ENCODE measurements at regions not wholly inside any gene's neighbourhood (a gene's known extent, or its start where the extent isn't known, plus 50 kb on each side); places are given as distances from the start of the nearest gene placed in this dataset.

GRCh38 chr6:21970569-21971300, 326.1 kb downstream of the PRL start:
- no peak for DNase-seq

DNA sequence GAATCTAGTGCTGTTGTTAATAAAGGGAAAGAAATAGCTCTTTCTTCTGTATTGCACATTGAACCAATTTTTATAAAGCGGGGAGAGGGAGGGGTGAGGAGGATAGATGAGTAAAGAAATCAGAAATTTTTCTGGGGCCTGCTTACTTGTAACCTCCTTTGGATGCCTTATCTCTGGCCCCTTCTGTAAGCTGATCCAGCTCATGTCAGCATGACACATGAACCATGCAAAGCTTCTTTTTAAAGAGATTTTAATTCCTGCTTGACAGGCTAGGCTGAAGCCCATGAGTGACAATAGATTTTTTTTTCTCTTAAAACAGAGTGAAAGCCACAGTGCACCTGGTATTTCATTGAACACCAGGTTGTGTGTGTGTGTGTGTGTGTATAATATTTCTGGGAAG, 325.3 kb downstream of the PRL start:
- no peak for DNase-seq

DNA sequence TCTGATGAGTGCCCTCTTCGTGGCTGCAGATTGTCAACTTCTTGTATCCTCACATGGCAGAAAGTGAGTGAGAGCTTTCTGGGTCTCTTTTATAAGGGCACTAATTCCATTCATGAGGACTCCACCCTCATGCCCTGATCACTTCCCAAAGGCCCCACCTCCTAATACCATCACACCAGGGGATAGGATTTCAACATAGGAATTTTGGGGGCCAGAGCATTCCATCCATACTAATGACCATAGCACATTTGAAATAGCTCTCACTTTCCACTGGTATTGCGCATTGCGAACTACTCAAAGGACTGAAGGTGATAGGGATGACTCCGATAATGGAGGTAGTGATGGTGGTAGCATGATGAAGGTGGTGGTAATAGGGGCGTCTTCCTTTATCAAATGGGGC, 324.3 kb downstream of the PRL start:
- DNase-seq: no peak

- no peak for DNase-seq
Observed at GRCh38 chr6:21977346-21977745, 319.5 kb downstream of the PRL start.

DNA sequence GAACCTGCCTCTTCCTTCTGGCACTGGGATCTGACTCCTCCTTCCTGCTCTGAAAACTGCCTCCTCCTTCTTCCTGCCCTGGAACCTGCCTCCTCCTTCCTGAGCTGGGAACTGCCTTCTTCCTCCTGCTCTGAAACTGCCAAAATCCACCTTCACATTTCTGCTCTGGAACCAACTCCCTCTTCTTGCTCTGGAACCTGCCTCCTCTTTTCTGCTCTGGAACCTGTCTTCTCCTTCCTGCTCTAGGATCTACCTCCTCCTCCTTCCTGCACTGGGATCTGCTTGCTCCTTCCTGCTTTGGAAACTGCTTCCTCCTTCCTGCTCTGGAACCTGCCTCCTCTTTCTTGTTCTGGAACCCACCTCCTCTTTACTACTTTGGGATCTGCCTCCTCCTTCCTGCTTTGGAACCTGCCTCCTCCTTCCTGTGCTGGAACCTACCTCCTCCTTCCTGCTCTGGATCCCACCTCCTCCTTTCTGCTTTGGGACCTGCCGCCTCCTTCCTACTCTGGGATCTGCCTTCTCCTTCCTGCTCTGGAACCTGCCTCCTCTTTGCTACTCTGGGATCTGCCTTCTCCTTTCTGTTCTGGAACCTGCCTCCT, 315.5 kb downstream of the PRL start:
- DNase-seq: no peak

- DNase-seq: no peak
Observed at GRCh38 chr6:21984135-21984534, 312.7 kb downstream of the PRL start.

DNA sequence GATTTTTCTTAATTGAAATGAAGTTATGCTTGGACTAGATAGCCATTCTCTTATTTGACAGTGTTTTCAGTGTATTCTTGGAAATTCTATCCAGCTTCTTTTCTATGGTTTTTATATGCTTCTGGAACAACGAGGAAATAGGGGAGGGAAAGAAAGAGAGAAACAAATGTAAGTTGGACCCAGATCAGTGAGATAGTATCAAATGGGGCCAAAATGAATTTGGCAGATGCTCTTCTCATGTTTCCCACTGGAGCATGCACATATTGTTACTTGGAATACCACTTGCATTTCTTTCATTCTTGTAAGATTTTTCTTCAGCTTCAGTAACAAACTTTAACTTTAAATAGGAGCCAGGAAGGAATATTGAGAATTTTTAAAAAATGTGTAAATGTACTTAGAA, 312.3 kb downstream of the PRL start:
- DNase-seq: no peak

GRCh38 chr6:21985904-21986303, 310.9 kb downstream of the PRL start:
- no peak for DNase-seq

DNA sequence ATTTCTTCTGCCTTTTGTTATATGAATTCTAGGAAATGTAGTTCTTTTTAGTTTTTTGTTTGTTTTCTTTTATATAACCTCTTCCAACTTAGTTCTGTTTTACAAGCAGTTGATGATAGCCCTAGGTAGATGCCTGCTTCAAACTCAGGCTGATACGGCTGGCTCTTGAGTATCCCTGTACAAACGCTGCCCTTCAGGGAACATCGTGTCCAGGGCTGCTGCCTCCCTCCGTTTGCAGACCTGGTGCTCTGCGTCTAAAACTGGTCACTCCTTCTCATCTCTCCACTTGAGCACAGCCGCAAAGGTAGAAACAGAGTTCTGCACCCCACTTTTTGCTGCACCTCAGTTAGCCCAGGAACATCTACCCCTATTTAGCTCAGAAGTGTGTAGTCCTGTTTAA, 310.1 kb downstream of the PRL start:
- DNase-seq: no peak

DNA sequence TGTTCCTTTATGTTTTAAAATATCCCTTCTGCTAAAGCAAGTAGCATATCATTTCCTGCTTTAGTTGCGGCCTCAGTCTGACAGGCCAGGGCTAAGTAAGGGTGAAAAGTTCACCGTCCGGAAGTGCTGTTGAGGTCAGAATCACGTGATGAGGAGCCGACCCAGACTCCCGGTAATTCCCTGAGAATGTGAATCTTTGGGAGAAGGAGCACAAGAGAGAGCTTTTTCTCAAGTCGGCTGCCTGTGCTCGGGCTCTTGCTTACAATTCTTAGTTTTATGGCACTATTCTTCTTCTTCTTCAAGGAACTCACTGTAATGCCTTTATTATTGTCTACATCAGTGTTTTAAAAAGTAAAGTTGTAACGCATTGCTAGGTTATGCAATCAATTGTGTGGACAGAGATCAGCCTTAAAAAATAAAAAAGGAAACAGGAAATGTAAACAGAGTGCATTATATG, 309.3 kb downstream of the PRL start:
- DNase-seq: no peak

DNA sequence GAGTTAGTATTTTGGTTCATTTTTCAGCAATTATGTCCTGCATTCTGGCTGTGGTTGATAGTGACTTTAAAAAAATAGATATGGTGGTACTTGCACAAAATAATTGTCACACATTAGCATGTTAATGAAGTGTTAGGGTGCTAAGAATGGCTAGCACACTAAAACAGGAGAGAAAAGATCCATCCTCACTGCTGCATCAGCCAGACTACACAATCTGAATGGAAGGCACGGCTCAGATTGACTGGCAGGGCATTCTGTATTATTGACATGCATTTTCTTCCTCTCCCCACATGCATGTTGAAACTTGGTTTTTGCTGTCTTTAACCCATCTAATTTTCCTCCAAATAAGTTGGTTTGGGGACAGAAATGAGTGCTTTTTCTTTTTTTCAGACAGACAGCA, 306.3 kb downstream of the PRL start:
- DNase-seq: no peak

DNA sequence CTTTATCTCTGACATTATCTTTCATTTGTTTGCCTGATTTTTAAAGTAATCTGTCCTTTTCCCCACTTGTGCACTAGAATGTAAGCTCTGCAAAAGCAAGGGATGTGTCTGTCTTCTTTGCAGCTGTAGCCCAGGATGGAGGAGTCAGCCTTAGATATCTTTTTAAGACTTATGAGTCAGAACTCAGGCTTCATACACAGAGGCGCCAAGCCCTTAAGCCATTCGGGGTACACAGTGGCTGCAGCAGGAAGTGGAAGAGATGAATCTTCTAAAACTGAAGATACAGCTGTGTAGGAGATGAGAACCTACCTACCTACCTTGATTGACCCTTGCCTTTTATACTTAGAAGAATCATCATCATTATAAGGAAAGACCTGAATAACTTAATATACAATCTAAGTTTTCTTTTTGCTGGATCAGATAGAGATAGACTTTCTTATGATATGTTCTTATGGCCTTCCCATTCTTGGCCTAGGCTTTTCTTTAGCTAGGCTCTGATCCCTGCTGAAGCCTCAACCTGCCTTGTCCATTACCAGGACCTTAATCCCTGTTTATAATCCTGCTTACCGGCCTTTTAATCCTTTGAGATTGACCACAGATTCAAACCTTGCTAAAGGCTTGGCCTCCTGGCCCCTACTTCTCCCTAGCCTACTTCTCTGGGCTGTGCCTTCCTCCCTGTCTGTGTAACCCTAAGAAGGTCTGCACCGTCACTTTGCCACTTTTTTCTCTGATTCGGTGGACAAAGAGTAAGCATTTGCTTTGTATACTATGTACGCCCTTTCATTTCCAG, 304.5 kb downstream of the PRL start:
- no peak for DNase-seq

GRCh38 chr6:21993841-21994240, 303.0 kb downstream of the PRL start:
- no peak for DNase-seq

DNA sequence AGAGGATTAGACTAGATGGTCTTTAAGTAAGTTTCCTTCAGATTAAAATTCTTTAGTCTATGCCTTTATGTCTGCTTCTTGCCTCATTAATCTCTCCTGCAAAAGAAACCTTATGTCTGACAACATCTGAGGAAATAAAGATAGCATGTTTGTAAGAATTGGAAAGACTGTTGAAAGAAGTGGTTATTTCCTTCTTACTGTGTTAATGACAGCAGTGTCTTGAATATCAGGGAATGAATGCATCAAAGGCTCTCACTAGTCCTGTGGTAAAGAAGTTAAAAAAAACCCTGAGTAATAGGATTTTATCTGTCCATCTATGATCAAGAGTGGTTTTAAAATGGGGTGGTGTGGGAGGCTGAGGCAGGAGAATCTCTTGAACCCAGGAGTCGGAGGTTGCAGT, 302.0 kb downstream of the PRL start:
- DNase-seq: no peak

GRCh38 chr6:21995318-21995717, 301.5 kb downstream of the PRL start:
- no peak for DNase-seq

GRCh38 chr6:21996425-21997118, 300.3 kb downstream of the PRL start:
- no peak for DNase-seq

GRCh38 chr6:21997119-21998037, 299.5 kb downstream of the PRL start:
- no peak for DNase-seq

DNA sequence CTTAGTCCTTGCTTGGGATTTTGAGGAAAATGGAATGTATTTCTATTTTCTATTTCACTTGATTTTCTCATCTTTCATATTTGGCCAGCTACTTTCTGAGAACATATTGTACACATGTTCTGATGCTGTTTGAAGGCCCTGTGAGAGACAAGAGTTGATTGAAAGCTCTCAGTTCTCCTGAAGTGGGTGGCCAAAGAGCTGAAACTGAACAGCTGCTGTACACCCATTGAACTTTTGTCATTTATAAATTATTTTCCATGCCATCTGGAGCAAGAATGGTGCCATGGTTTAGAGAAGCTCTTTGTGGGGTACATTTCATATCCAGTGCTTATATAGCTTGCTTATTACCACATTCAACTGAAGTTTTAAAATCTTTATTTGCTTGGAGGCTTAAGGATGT, 298.3 kb downstream of the PRL start:
- no peak for DNase-seq

- no peak for DNase-seq
Observed at GRCh38 chr6:21999012-21999528, 297.8 kb downstream of the PRL start.

- no peak for DNase-seq
Observed at GRCh38 chr6:21999741-22000140, 297.1 kb downstream of the PRL start.

- DNase-seq: no peak
Observed at GRCh38 chr6:22001396-22002027, 295.3 kb downstream of the PRL start.

- DNase-seq: no peak
Observed at GRCh38 chr6:22003287-22003686, 293.5 kb downstream of the PRL start.
